Large intestine (tissue), 3 donors: ENCODE measurements at regions not wholly inside any gene's neighbourhood (a gene's known extent, or its start where the extent isn't known, plus 50 kb on each side); places are given as distances from the start of the nearest gene placed in this dataset.

Experiments used
- DNase-seq, 2 donors: peaks; one replicate each; pipeline versions ENCODE4 v3.0.0 to v3.0.0-alpha.2; 2013
- H3K27ac ChIP-seq: one replicate; pipeline ENCODE4 v1.5.1; 2013; ENCODE audit warnings: low read length
- H3K27me3 ChIP-seq: 2 replicates; pipeline ENCODE4 v1.6.1; 2013; ENCODE audit warnings: low read length; ENCODE audit not compliant: control insufficient read depth, insufficient read depth
- H3K36me3 ChIP-seq: 2 replicates; pipeline ENCODE4 v1.6.1; 2013; ENCODE audit warnings: low read length; ENCODE audit not compliant: control insufficient read depth, insufficient read depth
- H3K4me1 ChIP-seq: one replicate; pipeline ENCODE4 v1.6.1; 2013; ENCODE audit warnings: low read length; ENCODE audit not compliant: control insufficient read depth, insufficient read depth
- H3K4me3 ChIP-seq: one replicate; pipeline ENCODE4 v1.5.1; 2013; ENCODE audit warnings: low read length
- H3K9me3 ChIP-seq: one replicate; pipeline ENCODE4 v1.6.1; 2013; ENCODE audit warnings: mild to moderate bottlenecking, low read depth, low read length, moderate library complexity; ENCODE audit not compliant: control insufficient read depth
- WGBS: methylation state at CpG from one replicate; pipeline ENCODE4 v1.1.5; 2013; ENCODE audit warnings: low lambda C conversion rate; ENCODE audit not compliant: insufficient coverage; 5-methylcytosine and 5-hydroxymethylcytosine counted together

- DNase-seq = peak; percentile 70 to 88
- Histone ChIP-seq H3K27me3 (no peaks in the 10 kb centered on the region), H3K36me3 (no peaks in the 10 kb centered on the region), H3K27ac (peak overlapping the region; percentile 67), H3K4me1 (peaks cover 21% of the 10 kb centered on the region), H3K4me3 (no peak overlapping the region), H3K9me3 (no peaks in the 10 kb centered on the region)
- WGBS = 13% methylated on average over 5 of the region's 7 CpGs
Measured at GRCh38 chr13:107119989-107120881, 552.3 kb upstream of the ARGLU1 start.

GRCh38 chr13:107118506-107118905 is 550.6 kb upstream of the ARGLU1 start:
- Histone ChIP-seq H3K27me3 (no peaks in the 10 kb centered on the region), H3K27ac (no peak overlapping the region), H3K4me3 (no peak overlapping the region), H3K4me1 (peaks cover 21% of the 10 kb centered on the region), H3K36me3 (no peaks in the 10 kb centered on the region), H3K9me3 (no peaks in the 10 kb centered on the region)
- 100% methylated on average over 2 of the region's 5 CpGs for WGBS
- DNase-seq = no peak

DNA sequence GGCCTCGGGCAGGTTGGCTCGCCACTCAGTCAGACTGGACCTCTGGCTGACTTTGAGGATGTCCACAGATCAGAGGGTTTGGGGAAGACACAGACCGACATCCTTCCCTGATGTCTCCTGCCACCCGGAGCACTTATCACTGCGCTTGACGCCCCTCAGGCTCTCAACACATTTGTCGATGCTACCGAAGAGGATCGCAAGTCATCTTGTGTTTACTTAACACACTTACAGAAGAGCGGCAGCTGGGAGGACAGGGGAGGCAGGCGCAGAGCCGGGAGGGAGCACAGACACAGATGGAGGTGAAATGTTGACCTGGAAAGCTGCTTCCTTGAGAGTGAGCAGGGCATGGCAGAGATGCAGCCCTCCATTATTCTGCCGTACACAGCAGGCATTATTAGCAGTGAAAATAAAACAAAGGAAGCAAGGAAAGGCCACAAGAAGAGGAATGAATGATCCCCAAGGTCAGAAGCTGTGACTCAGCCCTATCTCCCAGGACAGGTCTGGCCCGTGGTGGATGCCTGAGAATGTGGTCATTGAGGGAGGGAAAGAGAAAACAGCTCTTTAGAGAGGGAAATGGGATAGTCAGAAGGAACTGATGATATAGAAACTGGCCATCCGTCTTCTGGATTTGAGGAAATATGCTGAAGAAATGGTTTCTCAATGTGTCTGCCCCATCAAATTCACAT is 549.5 kb upstream of the ARGLU1 start:
- no peak overlapping the region for H3K27ac ChIP-seq
- DNase-seq = no peak
- 57% methylated on average over 1 of the region's 15 CpGs for WGBS

DNA sequence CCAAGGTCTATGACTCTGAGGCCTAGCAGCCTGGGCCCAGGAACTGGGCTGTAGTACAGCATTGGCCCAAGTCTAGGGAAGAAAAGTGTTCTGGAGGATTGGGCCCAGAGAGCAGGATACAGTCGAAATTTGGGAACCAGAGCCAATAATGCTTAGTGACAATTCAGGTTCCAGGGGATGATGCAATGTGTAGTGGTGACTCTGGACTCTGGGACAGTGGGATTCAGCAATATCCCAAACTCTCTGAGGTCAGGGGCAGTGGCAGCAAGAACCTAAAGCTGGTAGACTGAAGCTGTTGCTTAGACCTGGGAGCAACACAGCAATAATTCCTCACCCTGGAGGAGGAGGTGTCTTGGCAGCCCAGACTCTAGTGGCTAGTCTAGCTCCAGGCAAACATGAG is 545.5 kb upstream of the ARGLU1 start:
- Histone ChIP-seq H3K4me3 (no peak overlapping the region), H3K9me3 (peaks cover 10% of the 10 kb centered on the region), H3K36me3 (no peaks in the 10 kb centered on the region), H3K27me3 (no peaks in the 10 kb centered on the region), H3K27ac (no peak overlapping the region), H3K4me1 (no peaks in the 10 kb centered on the region)
- no peak for DNase-seq
- no CpG with 5 or more reads among the region's 1 CpG for WGBS

More for the DNA sequence above, 549.5 kb upstream of the ARGLU1 start:
- Histone ChIP-seq H3K4me1 (peaks cover 19% of the 10 kb centered on the region), H3K9me3 (peaks cover under 1% of the 10 kb centered on the region), H3K27me3 (no peaks in the 10 kb centered on the region), H3K4me3 (no peak overlapping the region), H3K36me3 (no peaks in the 10 kb centered on the region)

- peak in 1 of 2 donors; percentile 33 for DNase-seq
- no peak overlapping the region for H3K27ac ChIP-seq
Measured at GRCh38 chr13:107111248-107111647, 543.3 kb upstream of the ARGLU1 start.

GRCh38 chr13:107104631-107105030 is 536.7 kb upstream of the ARGLU1 start:
- no CpG with 5 or more reads among the region's 2 CpGs for WGBS
- no peaks in the 10 kb centered on the region for H3K36me3 ChIP-seq
- no peaks in the 10 kb centered on the region for H3K4me1 ChIP-seq
- no peak for DNase-seq
- no peaks in the 10 kb centered on the region for H3K27me3 ChIP-seq
- peaks cover 5% of the 10 kb centered on the region for H3K9me3 ChIP-seq
- H3K4me3 ChIP-seq = no peak overlapping the region
- H3K27ac ChIP-seq = no peak overlapping the region

More at GRCh38 chr13:107111248-107111647, 543.3 kb upstream of the ARGLU1 start:
- Histone ChIP-seq H3K36me3 (no peaks in the 10 kb centered on the region), H3K4me1 (no peaks in the 10 kb centered on the region), H3K4me3 (no peak overlapping the region), H3K9me3 (peaks cover 10% of the 10 kb centered on the region), H3K27me3 (no peaks in the 10 kb centered on the region)
- 57% methylated on average over 1 of the region's 1 CpG for WGBS

GRCh38 chr13:107102676-107103075 is 534.7 kb upstream of the ARGLU1 start:
- no peak for DNase-seq
- Histone ChIP-seq H3K4me3 (no peak overlapping the region), H3K27me3 (no peaks in the 10 kb centered on the region), H3K36me3 (no peaks in the 10 kb centered on the region), H3K9me3 (no peaks in the 10 kb centered on the region), H3K4me1 (no peaks in the 10 kb centered on the region), H3K27ac (no peak overlapping the region)
- whole genome bisulfite sequencing = 80% methylated on average over 1 of the region's 1 CpG

DNA sequence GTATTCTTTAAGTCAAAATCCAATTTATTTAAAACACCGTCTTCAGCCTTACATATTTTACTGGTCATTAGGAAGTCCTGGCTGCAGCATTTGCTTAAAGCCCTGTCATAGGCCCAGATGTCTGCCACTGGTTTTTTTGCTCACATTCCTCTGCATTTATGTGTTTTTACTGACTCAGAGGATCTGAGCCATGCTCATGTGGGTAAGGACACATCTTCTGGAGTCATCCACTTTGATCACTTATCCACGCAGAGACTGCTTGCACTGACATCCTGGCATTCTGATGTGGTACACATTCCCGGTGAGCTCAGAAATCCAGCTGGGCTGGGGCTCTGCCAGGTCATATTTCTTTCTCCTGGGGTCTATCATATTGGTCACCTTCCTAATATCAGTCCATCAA is 531.7 kb upstream of the ARGLU1 start:
- Histone ChIP-seq H3K4me3 (no peak overlapping the region), H3K9me3 (no peaks in the 10 kb centered on the region), H3K4me1 (no peaks in the 10 kb centered on the region), H3K27ac (no peak overlapping the region), H3K27me3 (no peaks in the 10 kb centered on the region), H3K36me3 (no peaks in the 10 kb centered on the region)
- DNase-seq = no peak
- WGBS = no CpG with 5 or more reads among the region's 3 CpGs

- H3K27me3 ChIP-seq = no peaks in the 10 kb centered on the region
- H3K9me3 ChIP-seq = no peaks in the 10 kb centered on the region
- no peak for DNase-seq
- H3K4me3 ChIP-seq = no peak overlapping the region
- WGBS = 91% methylated on average over 4 of the region's 7 CpGs
- H3K4me1 ChIP-seq = no peaks in the 10 kb centered on the region
- H3K36me3 ChIP-seq = no peaks in the 10 kb centered on the region
- H3K27ac ChIP-seq = no peak overlapping the region
Measured at GRCh38 chr13:107097916-107098315, 530.0 kb upstream of the ARGLU1 start.

- Histone ChIP-seq H3K4me1 (no peaks in the 10 kb centered on the region), H3K9me3 (no peaks in the 10 kb centered on the region), H3K27me3 (no peaks in the 10 kb centered on the region), H3K27ac (no peak overlapping the region), H3K36me3 (no peaks in the 10 kb centered on the region), H3K4me3 (no peak overlapping the region)
- no CpG with 5 or more reads among the region's 2 CpGs for WGBS
- no peak for DNase-seq
Measured at GRCh38 chr13:107095876-107096275, 527.9 kb upstream of the ARGLU1 start.
